Left ventricle myocardium superior (tissue), 1 donor: ENCODE measurements at regions not wholly inside any gene's neighbourhood (a gene's known extent, or its start where the extent isn't known, plus 50 kb on each side); places are given as distances from the start of the nearest gene placed in this dataset.
"Not testable (repeated sequence)": the region's sequence is repeated elsewhere in the genome, so short reads cannot be mapped to it uniquely, and the experiment has no call there.

Experiments
- ATAC-seq: fragments of 200-7000 bp; cut with Tn5 transposase; one replicate; pipeline ENCODE4 v1.9.1; 2020; ENCODE audit warnings: mild to moderate bottlenecking, moderate library complexity
- DNase-seq: peaks from one replicate; pipeline ENCODE4 v3.0.0-alpha.2; 2020
- intact Hi-C: fragments of 100-400 bp; cut with micrococcal nuclease; formaldehyde crosslinking; loops from one replicate; pipeline ENCODE4 v1.11.0; 2022
- donor health status: DM: no; HTN: yes; CAD: no; lungs with severe emphysema.

GRCh38 chr13:72599178-72599743 is 128.2 kb downstream of the MZT1 start:
- ATAC-seq (no peak), DNase-seq (no peak)
- intact Hi-C loops, result no loop called here

- ATAC-seq (no peak), DNase-seq (no peak)
- intact Hi-C loops, result no loop called here
These were observed 137.2 kb downstream of the MZT1 start for GRCh38 chr13:72590091-72590740.

GRCh38 chr13:72586518-72586917 is 140.9 kb downstream of the MZT1 start:
- no peak for ATAC-seq
- DNase-seq, result no peak
- intact Hi-C loops, result no loop called here

GRCh38 chr13:72585254-72585653 is 142.2 kb downstream of the MZT1 start:
- ATAC-seq (no peak), DNase-seq (no peak)
- intact Hi-C loops, result no loop called here

GRCh38 chr13:72571191-72571590 is 156.2 kb downstream of the MZT1 start:
- DNase-seq (no peak), ATAC-seq (no peak)
- intact Hi-C loops, result no loop called here

- intact Hi-C loops, result no loop called here
- DNase-seq (no peak), ATAC-seq (no peak)
These were observed 157.4 kb downstream of the MZT1 start for GRCh38 chr13:72570019-72570418.

GRCh38 chr13:72567566-72567965 is 159.9 kb downstream of the MZT1 start:
- intact Hi-C loops, result no loop called here
- no peak for DNase-seq
- ATAC-seq, result no peak

GRCh38 chr13:72566526-72566925 is 160.9 kb downstream of the MZT1 start:
- intact Hi-C loops, result no loop called here
- ATAC-seq (no peak), DNase-seq (no peak)

- no peak for DNase-seq
- ATAC-seq, result no peak
- intact Hi-C loops, result no loop called here
These were observed 161.5 kb downstream of the MZT1 start for GRCh38 chr13:72565893-72566292.

GRCh38 chr13:72562686-72563085 is 164.7 kb downstream of the MZT1 start:
- intact Hi-C loops, result no loop called here
- DNase-seq, result no peak
- no peak for ATAC-seq

- no peak for DNase-seq
- no peak for ATAC-seq
These were observed 165.6 kb downstream of the MZT1 start for GRCh38 chr13:72561791-72562190.

GRCh38 chr13:72559716-72560115 is 167.7 kb downstream of the MZT1 start:
- intact Hi-C loops, result no loop called here
- ATAC-seq (no peak), DNase-seq (no peak)

More at GRCh38 chr13:72561791-72562190, 165.6 kb downstream of the MZT1 start:
- intact Hi-C loops, result no loop called here

GRCh38 chr13:72556945-72557344 is 170.5 kb downstream of the MZT1 start:
- DNase-seq (no peak), ATAC-seq (no peak)
- intact Hi-C loops, result no loop called here

GRCh38 chr13:72555601-72556000 is 171.8 kb downstream of the MZT1 start:
- DNase-seq (no peak), ATAC-seq (no peak)
- intact Hi-C loops, result no loop called here

- no peak for ATAC-seq
- DNase-seq, result no peak
- intact Hi-C loops, result no loop called here
These were observed 174.7 kb downstream of the MZT1 start for GRCh38 chr13:72552731-72553130.

GRCh38 chr13:72545895-72546294 is 181.5 kb downstream of the MZT1 start:
- ATAC-seq, intact Hi-C loops: not testable (repeated sequence)

GRCh38 chr13:72545030-72545719 is 182.3 kb downstream of the MZT1 start:
- DNase-seq (no peak), ATAC-seq (no peak)
- intact Hi-C loops, result no loop called here

More at GRCh38 chr13:72545895-72546294, 181.5 kb downstream of the MZT1 start:
- not testable (repeated sequence) for DNase-seq

GRCh38 chr13:72544042-72544441 is 183.4 kb downstream of the MZT1 start:
- intact Hi-C loops, result no loop called here
- DNase-seq (no peak), ATAC-seq (no peak)

- ATAC-seq (no peak), DNase-seq (no peak)
- intact Hi-C loops, result no loop called here
These were observed 185.2 kb downstream of the MZT1 start for GRCh38 chr13:72542241-72542640.

GRCh38 chr13:72541674-72542073 is 185.8 kb downstream of the MZT1 start:
- no peak for ATAC-seq
- no peak for DNase-seq
- intact Hi-C loops, result no loop called here

- DNase-seq, result no peak
- ATAC-seq, result no peak
- intact Hi-C loops, result no loop called here
These were observed 186.5 kb downstream of the MZT1 start for GRCh38 chr13:72540881-72541280.
